Panc1 (cell line): ENCODE measurements at regions not wholly inside any gene's neighbourhood (a gene's known extent, or its start where the extent isn't known, plus 50 kb on each side); places are given as distances from the start of the nearest gene placed in this dataset.

Experiments
- ATAC-seq: fragments of 200-7000 bp; cut with Tn5 transposase; 2 replicates; pipeline ENCODE4 v1.9.1; 2020; ENCODE audit warnings: mild to moderate bottlenecking, moderate library complexity
- BruUV-seq: library from RNA; stranded (reverse); fragments of 400-500 nt; replicated peaks from 2 replicates; lab custom pipeline; 2021; lab: Mats Ljungman, UMichigan
- CTCF ChIA-PET: fragments of 300-600 bp; sonication (Branson Sonifier 250); formaldehyde crosslinking; loops from one replicate; lab custom pipeline; 2022; ENCODE audit warnings: antibody characterized with exemption; lab: Charles Lee
- POLR2A ChIA-PET: fragments of 300-600 bp; sonication (Branson Sonifier 250); formaldehyde crosslinking; loops from one replicate; lab custom pipeline; 2022; ENCODE audit warnings: antibody characterized with exemption; lab: Charles Lee
- DNase-seq: peaks from one replicate; pipeline ENCODE4 v3.0.0-alpha.2; 2010; ENCODE audit warnings: low read depth, low spot score
- H3K27ac ChIP-seq: 2 replicates; pipeline ENCODE4 v1.5.1; 2011; ENCODE audit warnings: mild to moderate bottlenecking, low read length, inconsistent platforms
- H3K27me3 ChIP-seq: fragments of 200-500 bp; sonication (Bioruptor generic); 2 replicates; pipeline ENCODE4 v1.6.0; 2014; ENCODE audit warnings: low read length, inconsistent platforms; ENCODE audit not compliant: control insufficient read depth, insufficient read depth
- H3K36me3 ChIP-seq: fragments of 200-500 bp; sonication (Bioruptor generic); 2 replicates; pipeline ENCODE4 v1.5.1; 2014; ENCODE audit warnings: inconsistent platforms, mild to moderate bottlenecking, low read length, moderate library complexity; ENCODE audit not compliant: control insufficient read depth, insufficient read depth
- H3K4me1 ChIP-seq: 2 replicates; pipeline ENCODE4 v1.5.1; 2011; ENCODE audit warnings: inconsistent platforms, mild to moderate bottlenecking, low read length, moderate library complexity; ENCODE audit not compliant: control insufficient read depth, insufficient read depth
- H3K4me3 ChIP-seq, 2 experiments: 2 replicates each; pipeline ENCODE4 v1.5.1; 2011 to 2012; ENCODE audit warnings: low read depth in 2 of 2, low read length in 2 of 2, mild to moderate bottlenecking in 2 of 2, inconsistent platforms in 1 of 2, moderate library complexity in 1 of 2
- H3K9me3 ChIP-seq: fragments of 200-500 bp; sonication (Bioruptor generic); 2 replicates; pipeline ENCODE4 v1.5.1; 2014; ENCODE audit warnings: low read depth, mild to moderate bottlenecking, inconsistent platforms, low read length, moderate library complexity; ENCODE audit not compliant: control insufficient read depth, insufficient read depth
- CTCF ChIP-seq: fragments of 450-650 bp; IDR thresholded peaks from 2 replicates; pipeline ENCODE4 v1.5.1; 2017; ENCODE audit warnings: mild to moderate bottlenecking
- POLR2AphosphoS5 ChIP-seq: IDR thresholded peaks from 2 replicates; pipeline ENCODE4 v1.6.1; 2012; ENCODE audit warnings: mild to moderate bottlenecking, low read depth, low read length, moderate library complexity
- REST ChIP-seq, 2 experiments: IDR thresholded peaks; 2 replicates each; pipeline ENCODE4 v1.6.1; 2011 to 2012; ENCODE audit warnings: low read depth in 2 of 2, control low read depth in 1 of 2, low read length in 1 of 2, mild to moderate bottlenecking in 1 of 2, moderate library complexity in 1 of 2; ENCODE audit not compliant: insufficient read depth in 1 of 2
- SIN3A ChIP-seq: IDR thresholded peaks from 2 replicates; pipeline ENCODE4 v1.6.1; 2012; ENCODE audit warnings: low read depth, mild to moderate bottlenecking, low read length, moderate library complexity, borderline replicate concordance; ENCODE audit not compliant: insufficient read depth
- TCF7L2 ChIP-seq: IDR thresholded peaks from 2 replicates; pipeline ENCODE4 v1.6.1; 2011; ENCODE audit warnings: mild to moderate bottlenecking, low read depth, low read length, inconsistent platforms
- in situ Hi-C: cut with HindIII; loops from 2 replicates; pipeline ENCODE4 v1.10.0; 2016; ENCODE audit warnings: low sequenced_read_pairs, low pct_unique_long_range_greater_than_20kb
- intact Hi-C: fragments of 100-400 bp; cut with micrococcal nuclease; formaldehyde crosslinking; loops from one replicate; pipeline ENCODE4 v1.10.0; 2022; ENCODE audit not compliant: unreplicated experiment

GRCh38 chr5:67999391-67999790 lies 216.2 kb upstream of the PIK3R1 start:
- no peak overlapping the region for H3K27ac ChIP-seq
- no peaks in the 10 kb centered on the region for H3K27me3 ChIP-seq
- ATAC-seq (no peak), DNase-seq (no peak)
- CTCF ChIA-PET: no interaction called here
- POLR2A ChIA-PET: no interaction called here
- intact Hi-C loops: no loop called here
- no peaks in the 10 kb centered on the region for H3K9me3 ChIP-seq
- no peaks in the 10 kb centered on the region for H3K36me3 ChIP-seq
- no peak for TF ChIP-seq REST (IDR thresholded peaks at IDR 0.05; ENCODE audit: insufficient read depth in 1 of 2, low read depth in 2 of 2, low read length in 1 of 2)
- no peak for TF ChIP-seq CTCF
- no peak for TF ChIP-seq TCF7L2
- no peak for TF ChIP-seq SIN3A
- no peak for TF ChIP-seq POLR2AphosphoS5
- BruUV-seq: no TSS peak
- H3K4me3 ChIP-seq: no peak overlapping the region
- in situ Hi-C loops: no loop called here
- no peaks in the 10 kb centered on the region for H3K4me1 ChIP-seq

GRCh38 chr5:67998709-67999261 lies 216.8 kb upstream of the PIK3R1 start:
- CTCF ChIA-PET: no interaction called here
- DNase-seq: peak; percentile 15
- ATAC-seq: no peak
- H3K27ac ChIP-seq: no peak overlapping the region
- TF ChIP-seq REST (IDR thresholded peaks at IDR 0.05; ENCODE audit: insufficient read depth in 1 of 2, low read depth in 2 of 2, low read length in 1 of 2): no peak
- no peak for TF ChIP-seq POLR2AphosphoS5
- no peak for TF ChIP-seq SIN3A
- no peak for TF ChIP-seq CTCF
- TF ChIP-seq TCF7L2: no peak
- POLR2A ChIA-PET: no interaction called here
- no peaks in the 10 kb centered on the region for H3K9me3 ChIP-seq
- in situ Hi-C loops: no loop called here
- H3K36me3 ChIP-seq: no peaks in the 10 kb centered on the region
- H3K4me1 ChIP-seq: no peaks in the 10 kb centered on the region
- intact Hi-C loops: no loop called here
- no TSS peak for BruUV-seq
- H3K4me3 ChIP-seq: no peak overlapping the region
- H3K27me3 ChIP-seq: no peaks in the 10 kb centered on the region
